ENCODE measurements at regions not wholly inside any gene's neighbourhood (a gene's known extent, or its start where the extent isn't known, plus 50 kb on each side); places are given as distances from the start of the nearest gene placed in this dataset.

GRCh38 chr12:63467951-63468350 lies 200.3 kb downstream of the DPY19L2 start:
- no peak for TF ChIP-seq POLR2AphosphoS5 (IDR thresholded peaks at IDR 0.05; ENCODE audit: low read depth, low read length)
- no peak for TF ChIP-seq POLR2A (IDR thresholded peaks at IDR 0.05; ENCODE audit: low read depth, low read length)
- no peak for TF ChIP-seq PAX5 (IDR thresholded peaks at IDR 0.05; ENCODE audit: insufficient read depth, low read length, severe bottlenecking)
- TF ChIP-seq SPI1 (IDR thresholded peaks at IDR 0.05; ENCODE audit: low read depth, low read length), result no peak

All from GM12891 (cell line).